ENCODE measurements at regions not wholly inside any gene's neighbourhood (a gene's known extent, or its start where the extent isn't known, plus 50 kb on each side); places are given as distances from the start of the nearest gene placed in this dataset.
A peak's percentile ranks its signal among the peaks of the same experiment; 100 is the strongest.
"Not testable (repeated sequence)": the region's sequence is repeated elsewhere in the genome, so short reads cannot be mapped to it uniquely, and the experiment has no call there.

- DNase-seq, result no peak
Observed at GRCh38 chr9:31677877-31678276, 706.6 kb upstream of the ACO1 start.

- no peak for DNase-seq
Observed at GRCh38 chr9:31683116-31683515, 701.3 kb upstream of the ACO1 start.

GRCh38 chr9:31697956-31698355, 686.5 kb upstream of the ACO1 start:
- no peak for DNase-seq

- no peak for DNase-seq
Observed at GRCh38 chr9:31699836-31700235, 684.6 kb upstream of the ACO1 start.

GRCh38 chr9:31700252-31701045, 684.0 kb upstream of the ACO1 start:
- no peak for DNase-seq

- no peak for DNase-seq
Observed at GRCh38 chr9:31702957-31703356, 681.5 kb upstream of the ACO1 start.

GRCh38 chr9:31715250-31715649, 669.2 kb upstream of the ACO1 start:
- no peak for DNase-seq

GRCh38 chr9:31719262-31719661, 665.2 kb upstream of the ACO1 start:
- DNase-seq, result no peak

- DNase-seq, result no peak
Observed at GRCh38 chr9:31730398-31730797, 654.0 kb upstream of the ACO1 start.

- no peak for DNase-seq
Observed at GRCh38 chr9:31733166-31733565, 651.3 kb upstream of the ACO1 start.

- DNase-seq, result no peak
Observed at GRCh38 chr9:31736581-31737179, 647.8 kb upstream of the ACO1 start.

GRCh38 chr9:31740705-31741104, 643.7 kb upstream of the ACO1 start:
- no peak for DNase-seq

GRCh38 chr9:31744589-31744988, 639.9 kb upstream of the ACO1 start:
- DNase-seq, result no peak

- no peak for DNase-seq
Observed at GRCh38 chr9:31745468-31745867, 639.0 kb upstream of the ACO1 start.

- DNase-seq, result no peak
Observed at GRCh38 chr9:31745886-31746285, 638.6 kb upstream of the ACO1 start.

GRCh38 chr9:31753756-31754155, 630.7 kb upstream of the ACO1 start:
- no peak for DNase-seq

- no peak for DNase-seq
Observed at GRCh38 chr9:31759703-31760102, 624.7 kb upstream of the ACO1 start.

- not testable (repeated sequence) for DNase-seq
Observed at GRCh38 chr9:31774021-31774420, 610.4 kb upstream of the ACO1 start.

- DNase-seq, result no peak
Observed at GRCh38 chr9:31774571-31774970, 609.9 kb upstream of the ACO1 start.

- no peak for DNase-seq
Observed at GRCh38 chr9:31776471-31776870, 608.0 kb upstream of the ACO1 start.

- DNase-seq, result no peak
Observed at GRCh38 chr9:31783491-31783890, 601.0 kb upstream of the ACO1 start.

- DNase-seq, result no peak
Observed at GRCh38 chr9:31790720-31791119, 593.7 kb upstream of the ACO1 start.

- DNase-seq, result peak; percentile 21
Observed at GRCh38 chr9:31799953-31800609, 584.4 kb upstream of the ACO1 start.

- no peak for DNase-seq
Observed at GRCh38 chr9:31807574-31808256, 576.7 kb upstream of the ACO1 start.
